ENCODE measurements at regions not wholly inside any gene's neighbourhood (a gene's known extent, or its start where the extent isn't known, plus 50 kb on each side); places are given as distances from the start of the nearest gene placed in this dataset.

- Histone ChIP-seq H3K27ac (no peak overlapping the region), H3K27me3 (replicated peaks) (no peaks in the 10 kb centered on the region), H3K36me3 (replicated peaks) (no peaks in the 10 kb centered on the region), H3K4me3 (ENCODE audit: low read depth, low read length) (no peak overlapping the region)
- no peak for TF ChIP-seq CTCF (IDR thresholded peaks at IDR 0.05; ENCODE audit: low read depth, low read length, missing control alignments)
- no peak for DNase-seq
- in situ Hi-C loops (cut with HindIII; ENCODE audit: low pct_ligation_motif_present, low sequenced_read_pairs), result no loop called here
Measured at GRCh38 chr5:4245076-4245475, 649.4 kb downstream of the IRX1 start.

GRCh38 chr5:4245511-4245910 lies 649.9 kb downstream of the IRX1 start:
- DNase-seq, result no peak
- TF ChIP-seq CTCF (IDR thresholded peaks at IDR 0.05; ENCODE audit: low read depth, low read length, missing control alignments), result no peak
- Histone ChIP-seq H3K27me3 (replicated peaks) (no peaks in the 10 kb centered on the region), H3K27ac (no peak overlapping the region), H3K36me3 (replicated peaks) (no peaks in the 10 kb centered on the region), H3K4me3 (ENCODE audit: low read depth, low read length) (no peak overlapping the region)
- in situ Hi-C loops (cut with HindIII; ENCODE audit: low pct_ligation_motif_present, low sequenced_read_pairs), result no loop called here

DNA sequence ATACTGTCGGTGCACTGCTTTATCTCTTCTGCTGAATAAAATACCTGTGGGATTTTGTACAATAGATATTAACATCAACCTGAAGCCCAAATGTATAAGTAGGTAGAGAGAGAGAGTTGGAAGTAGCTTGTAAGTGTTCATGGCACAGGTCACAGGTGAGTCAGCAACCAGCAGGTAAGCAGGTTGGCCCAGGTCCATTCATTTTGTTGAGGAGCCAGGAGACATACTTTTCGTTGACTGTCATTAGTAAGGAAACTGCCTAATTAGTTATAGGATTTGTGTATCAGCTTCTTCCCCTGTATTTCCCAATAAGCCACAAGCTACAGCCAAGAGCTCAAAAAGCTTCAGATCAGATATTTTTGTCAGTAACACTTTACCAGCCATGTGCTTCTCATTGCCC lies 650.8 kb downstream of the IRX1 start:
- no peak for DNase-seq
- Histone ChIP-seq H3K27ac (no peak overlapping the region), H3K27me3 (replicated peaks) (no peaks in the 10 kb centered on the region), H3K4me3 (ENCODE audit: low read depth, low read length) (no peak overlapping the region), H3K36me3 (replicated peaks) (no peaks in the 10 kb centered on the region)
- in situ Hi-C loops (cut with HindIII; ENCODE audit: low pct_ligation_motif_present, low sequenced_read_pairs), result no loop called here
- no peak for TF ChIP-seq CTCF (IDR thresholded peaks at IDR 0.05; ENCODE audit: low read depth, low read length, missing control alignments)

- Histone ChIP-seq H3K36me3 (replicated peaks) (no peaks in the 10 kb centered on the region), H3K4me3 (ENCODE audit: low read depth, low read length) (no peak overlapping the region), H3K27ac (no peak overlapping the region), H3K27me3 (replicated peaks) (no peaks in the 10 kb centered on the region)
- in situ Hi-C loops (cut with HindIII; ENCODE audit: low pct_ligation_motif_present, low sequenced_read_pairs), result no loop called here
- TF ChIP-seq CTCF (IDR thresholded peaks at IDR 0.05; ENCODE audit: low read depth, low read length, missing control alignments), result no peak
- DNase-seq, result no peak
Measured at GRCh38 chr5:4250254-4250653, 654.6 kb downstream of the IRX1 start.

DNA sequence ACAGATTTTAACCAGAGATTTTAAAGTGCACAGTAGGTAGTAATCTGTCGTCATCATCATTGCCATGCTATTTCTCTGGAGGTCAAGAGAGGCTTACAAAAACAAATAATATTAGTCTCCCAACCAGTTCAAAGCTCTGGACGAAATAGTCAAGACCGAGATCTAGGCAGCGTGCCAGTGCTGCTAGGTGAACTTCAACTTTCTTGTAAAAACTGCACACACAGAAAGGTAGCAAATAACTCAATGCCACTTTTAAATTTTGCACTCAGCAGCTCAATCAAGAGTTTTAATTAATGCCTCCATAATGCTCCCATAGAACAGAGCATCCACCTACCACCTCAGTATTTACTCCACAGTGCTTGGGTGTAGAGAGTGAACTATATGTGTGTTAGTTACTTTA lies 656.8 kb downstream of the IRX1 start:
- no peak overlapping the region for H3K27ac ChIP-seq
- TF ChIP-seq CTCF (IDR thresholded peaks at IDR 0.05; ENCODE audit: low read depth, low read length, missing control alignments), result no peak
- no peak for DNase-seq
- in situ Hi-C loops (cut with HindIII; ENCODE audit: low pct_ligation_motif_present, low sequenced_read_pairs), result no loop called here
- H3K27me3 ChIP-seq (replicated peaks), result no peaks in the 10 kb centered on the region
- no peaks in the 10 kb centered on the region for H3K36me3 ChIP-seq (replicated peaks)
- no peak overlapping the region for H3K4me3 ChIP-seq (ENCODE audit: low read depth, low read length)

- no peak overlapping the region for H3K27ac ChIP-seq
- no peak overlapping the region for H3K4me3 ChIP-seq (ENCODE audit: low read depth, low read length)
- in situ Hi-C loops (cut with HindIII; ENCODE audit: low pct_ligation_motif_present, low sequenced_read_pairs), result no loop called here
- TF ChIP-seq CTCF (IDR thresholded peaks at IDR 0.05; ENCODE audit: low read depth, low read length, missing control alignments), result no peak
- no peak for DNase-seq
- no peaks in the 10 kb centered on the region for H3K27me3 ChIP-seq (replicated peaks)
- H3K36me3 ChIP-seq (replicated peaks), result no peaks in the 10 kb centered on the region
Measured at GRCh38 chr5:4254736-4255135, 659.1 kb downstream of the IRX1 start.
